ENCODE measurements at regions not wholly inside any gene's neighbourhood (a gene's known extent, or its start where the extent isn't known, plus 50 kb on each side); places are given as distances from the start of the nearest gene placed in this dataset.
A peak's percentile ranks its signal among the peaks of the same experiment; 100 is the strongest.

DNA sequence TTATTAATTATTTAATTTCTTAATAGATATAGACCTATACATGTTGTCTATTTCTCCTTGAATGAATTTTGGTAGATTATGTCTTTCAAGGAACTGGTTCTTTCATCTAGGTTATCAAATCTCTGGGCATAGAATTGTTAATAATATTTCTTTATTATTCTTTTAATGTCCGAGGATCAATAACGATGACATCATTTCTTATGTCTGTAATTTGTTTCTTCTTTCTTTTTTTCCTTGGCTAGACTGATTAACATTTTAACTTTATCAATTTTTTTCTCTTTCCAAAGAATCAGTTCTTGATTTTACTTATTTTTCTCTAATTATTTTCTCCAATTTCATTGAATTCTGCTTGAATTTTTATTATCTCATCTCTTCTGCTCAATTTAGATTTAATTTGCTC, 156.0 kb downstream of the ISL1 start:
- no peaks in the 10 kb centered on the region for H3F3A ChIP-seq (ENCODE audit: low read depth)
- no peak overlapping the region for H3K4me3 ChIP-seq (ENCODE audit: low read length, poor library complexity, severe bottlenecking)
- H3K4me2 ChIP-seq (ENCODE audit: low read depth, low read length, poor library complexity, severe bottlenecking), result no peak overlapping the region
- no peaks in the 10 kb centered on the region for H3K36me3 ChIP-seq (ENCODE audit: insufficient read depth, low read length)
- no peak overlapping the region for H2AFZ ChIP-seq (ENCODE audit: low read length)
- H4K20me1 ChIP-seq (ENCODE audit: insufficient read depth, low read length, poor library complexity, severe bottlenecking), result no peaks in the 10 kb centered on the region
- no peaks in the 10 kb centered on the region for H3K79me2 ChIP-seq (ENCODE audit: insufficient read depth, low read length)
- 0 out of 2 replicates have a peak, but pooled peaks cover 3% of the 10 kb centered on the region for H3K9me2 ChIP-seq (replicated peaks; ENCODE audit: low read depth, low read length)
- H3K27me3 ChIP-seq (ENCODE audit: insufficient read depth, low read length, poor library complexity, severe bottlenecking), result no peaks in the 10 kb centered on the region
- TF ChIP-seq EZH2phosphoT487 (IDR thresholded peaks at IDR 0.05; ENCODE audit: borderline replicate concordance), result no peak
- TF ChIP-seq, protein P1, sequence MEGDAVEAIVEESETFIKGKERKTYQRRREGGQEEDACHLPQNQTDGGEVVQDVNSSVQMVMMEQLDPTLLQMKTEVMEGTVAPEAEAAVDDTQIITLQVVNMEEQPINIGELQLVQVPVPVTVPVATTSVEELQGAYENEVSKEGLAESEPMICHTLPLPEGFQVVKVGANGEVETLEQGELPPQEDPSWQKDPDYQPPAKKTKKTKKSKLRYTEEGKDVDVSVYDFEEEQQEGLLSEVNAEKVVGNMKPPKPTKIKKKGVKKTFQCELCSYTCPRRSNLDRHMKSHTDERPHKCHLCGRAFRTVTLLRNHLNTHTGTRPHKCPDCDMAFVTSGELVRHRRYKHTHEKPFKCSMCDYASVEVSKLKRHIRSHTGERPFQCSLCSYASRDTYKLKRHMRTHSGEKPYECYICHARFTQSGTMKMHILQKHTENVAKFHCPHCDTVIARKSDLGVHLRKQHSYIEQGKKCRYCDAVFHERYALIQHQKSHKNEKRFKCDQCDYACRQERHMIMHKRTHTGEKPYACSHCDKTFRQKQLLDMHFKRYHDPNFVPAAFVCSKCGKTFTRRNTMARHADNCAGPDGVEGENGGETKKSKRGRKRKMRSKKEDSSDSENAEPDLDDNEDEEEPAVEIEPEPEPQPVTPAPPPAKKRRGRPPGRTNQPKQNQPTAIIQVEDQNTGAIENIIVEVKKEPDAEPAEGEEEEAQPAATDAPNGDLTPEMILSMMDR (conservative IDR thresholded peaks at IDR 0.05; ENCODE audit: low read length), result no peak
- H3K9ac ChIP-seq (ENCODE audit: low read depth, low read length, poor library complexity, severe bottlenecking), result no peak overlapping the region
- no peaks in the 10 kb centered on the region for H3K9me3 ChIP-seq (ENCODE audit: insufficient read depth, low read depth, low read length)
- peaks cover 8% of the 10 kb centered on the region for H3K4me1 ChIP-seq (ENCODE audit: insufficient read depth, low read length, poor library complexity, severe bottlenecking)

DNA sequence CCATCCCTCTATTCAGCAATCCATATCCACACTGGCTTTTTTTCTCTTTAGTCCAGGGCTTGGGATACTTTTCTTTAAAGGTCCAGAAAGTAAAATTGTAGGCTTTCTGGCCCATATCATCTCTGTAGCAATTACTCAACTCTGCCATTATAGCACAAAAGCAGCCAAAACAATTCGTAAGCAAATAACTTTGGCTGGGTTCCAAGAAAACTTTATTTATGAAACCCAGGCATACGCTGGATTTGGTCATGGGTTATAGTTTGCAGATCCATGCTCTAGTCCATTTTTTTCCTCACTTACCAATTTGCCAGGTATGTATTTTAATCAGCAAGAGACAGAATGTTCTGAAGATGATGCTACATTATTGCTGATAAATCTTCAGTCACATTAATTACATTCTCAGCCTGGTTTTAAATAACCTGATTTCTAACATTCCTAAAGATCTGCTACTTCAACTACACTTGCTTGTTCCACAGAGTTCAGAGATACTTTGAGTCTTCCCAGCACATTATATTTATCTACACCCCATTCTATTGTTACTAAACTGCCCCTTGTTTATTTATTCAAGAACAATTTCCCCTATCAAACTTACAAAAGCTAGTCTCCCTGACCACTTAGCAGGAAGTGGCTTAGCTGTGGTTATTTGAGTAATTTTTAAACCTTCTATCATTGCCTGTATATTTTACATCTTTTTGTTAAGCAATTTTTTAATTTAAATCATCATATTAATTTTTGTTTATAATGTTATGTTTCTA, 161.0 kb downstream of the ISL1 start:
- Histone ChIP-seq H3K4me3 (ENCODE audit: low read length, poor library complexity, severe bottlenecking) (no peak overlapping the region), H4K20me1 (ENCODE audit: insufficient read depth, low read length, poor library complexity, severe bottlenecking) (no peaks in the 10 kb centered on the region), H3K79me2 (ENCODE audit: insufficient read depth, low read length) (no peaks in the 10 kb centered on the region), H3K27me3 (ENCODE audit: insufficient read depth, low read length, poor library complexity, severe bottlenecking) (no peaks in the 10 kb centered on the region), H3K9me3 (ENCODE audit: insufficient read depth, low read depth, low read length) (no peaks in the 10 kb centered on the region), H3K4me2 (ENCODE audit: low read depth, low read length, poor library complexity, severe bottlenecking) (peak overlapping the region; percentile 24), H3F3A (ENCODE audit: low read depth) (no peaks in the 10 kb centered on the region), H3K4me1 (ENCODE audit: insufficient read depth, low read length, poor library complexity, severe bottlenecking) (peaks cover 11% of the 10 kb centered on the region), H3K9ac (ENCODE audit: low read depth, low read length, poor library complexity, severe bottlenecking) (no peak overlapping the region), H2AFZ (ENCODE audit: low read length) (no peak overlapping the region), H3K36me3 (ENCODE audit: insufficient read depth, low read length) (no peaks in the 10 kb centered on the region), H3K9me2 (replicated peaks; ENCODE audit: low read depth, low read length) (0 out of 2 replicates have a peak, but pooled peaks cover 3% of the 10 kb centered on the region)
- TF ChIP-seq, protein P1 (conservative IDR thresholded peaks at IDR 0.05; ENCODE audit: low read length), result no peak
- TF ChIP-seq EZH2phosphoT487 (IDR thresholded peaks at IDR 0.05; ENCODE audit: borderline replicate concordance), result no peak

DNA sequence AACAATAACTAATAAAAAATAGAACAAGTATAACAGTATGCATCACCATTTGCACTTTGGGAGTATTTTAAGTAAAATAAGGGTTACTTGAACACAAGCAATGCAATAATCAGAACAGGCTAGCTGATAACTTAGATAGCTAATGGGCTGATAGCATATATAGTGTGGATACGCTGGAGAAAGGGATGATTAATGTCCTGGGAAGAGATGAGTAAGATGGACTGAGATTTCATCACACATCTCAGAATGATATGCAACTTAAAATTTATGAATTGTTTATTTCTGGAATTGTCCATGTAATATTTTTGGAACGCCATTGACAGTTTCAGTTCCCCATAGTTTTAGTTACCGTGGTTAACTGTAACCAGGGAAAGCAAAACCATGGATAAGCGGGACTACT, 173.6 kb downstream of the ISL1 start:
- Histone ChIP-seq H3K36me3 (ENCODE audit: insufficient read depth, low read length) (no peaks in the 10 kb centered on the region), H3K9ac (ENCODE audit: low read depth, low read length, poor library complexity, severe bottlenecking) (no peak overlapping the region), H2AFZ (ENCODE audit: low read length) (no peak overlapping the region), H3K4me3 (ENCODE audit: low read length, poor library complexity, severe bottlenecking) (no peak overlapping the region), H3K9me3 (ENCODE audit: insufficient read depth, low read depth, low read length) (no peaks in the 10 kb centered on the region), H4K20me1 (ENCODE audit: insufficient read depth, low read length, poor library complexity, severe bottlenecking) (no peaks in the 10 kb centered on the region), H3K9me2 (replicated peaks; ENCODE audit: low read depth, low read length) (no peaks in the 10 kb centered on the region), H3F3A (ENCODE audit: low read depth) (no peaks in the 10 kb centered on the region), H3K27me3 (ENCODE audit: insufficient read depth, low read length, poor library complexity, severe bottlenecking) (no peaks in the 10 kb centered on the region), H3K79me2 (ENCODE audit: insufficient read depth, low read length) (no peaks in the 10 kb centered on the region), H3K4me2 (ENCODE audit: low read depth, low read length, poor library complexity, severe bottlenecking) (no peak overlapping the region), H3K4me1 (ENCODE audit: insufficient read depth, low read length, poor library complexity, severe bottlenecking) (no peaks in the 10 kb centered on the region)
- no peak for TF ChIP-seq EZH2phosphoT487 (IDR thresholded peaks at IDR 0.05; ENCODE audit: borderline replicate concordance)

DNA sequence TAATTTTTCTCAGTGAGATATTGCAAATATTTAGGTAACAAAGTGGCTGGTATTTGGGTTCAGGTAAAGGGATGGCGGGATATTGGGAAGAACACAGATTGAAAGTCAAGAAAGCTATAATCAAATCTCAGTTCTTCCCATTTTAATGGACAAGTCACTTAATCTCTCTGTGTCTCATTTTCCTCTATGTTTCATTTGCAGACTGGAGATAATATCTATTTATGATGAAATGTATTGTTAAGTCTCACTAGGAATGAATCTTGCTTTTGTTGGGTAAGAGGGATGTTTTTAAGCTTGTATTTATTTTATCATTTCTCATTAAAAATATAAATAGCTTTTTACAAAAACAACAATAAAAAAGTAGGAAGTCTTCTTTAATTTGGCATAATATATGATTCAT, 175.4 kb downstream of the ISL1 start:
- no peaks in the 10 kb centered on the region for H3K9me3 ChIP-seq (ENCODE audit: insufficient read depth, low read depth, low read length)
- no peaks in the 10 kb centered on the region for H3K36me3 ChIP-seq (ENCODE audit: insufficient read depth, low read length)
- H3K4me1 ChIP-seq (ENCODE audit: insufficient read depth, low read length, poor library complexity, severe bottlenecking), result no peaks in the 10 kb centered on the region
- no peaks in the 10 kb centered on the region for H3K27me3 ChIP-seq (ENCODE audit: insufficient read depth, low read length, poor library complexity, severe bottlenecking)
- no peak overlapping the region for H3K4me2 ChIP-seq (ENCODE audit: low read depth, low read length, poor library complexity, severe bottlenecking)
- TF ChIP-seq, protein P1 (conservative IDR thresholded peaks at IDR 0.05; ENCODE audit: low read length), result no peak
- TF ChIP-seq EZH2phosphoT487 (IDR thresholded peaks at IDR 0.05; ENCODE audit: borderline replicate concordance), result no peak
- no peak overlapping the region for H3K4me3 ChIP-seq (ENCODE audit: low read length, poor library complexity, severe bottlenecking)
- H4K20me1 ChIP-seq (ENCODE audit: insufficient read depth, low read length, poor library complexity, severe bottlenecking), result no peaks in the 10 kb centered on the region
- H2AFZ ChIP-seq (ENCODE audit: low read length), result no peak overlapping the region
- H3K79me2 ChIP-seq (ENCODE audit: insufficient read depth, low read length), result no peaks in the 10 kb centered on the region
- H3K9ac ChIP-seq (ENCODE audit: low read depth, low read length, poor library complexity, severe bottlenecking), result no peak overlapping the region
- no peaks in the 10 kb centered on the region for H3F3A ChIP-seq (ENCODE audit: low read depth)
- no peaks in the 10 kb centered on the region for H3K9me2 ChIP-seq (replicated peaks; ENCODE audit: low read depth, low read length)

Data from Loucy (cell line).